H9 (cell line): ENCODE measurements at regions not wholly inside any gene's neighbourhood (a gene's known extent, or its start where the extent isn't known, plus 50 kb on each side); places are given as distances from the start of the nearest gene placed in this dataset.

Experiments used
- DNase-seq: peaks from one replicate; pipeline ENCODE4 v3.0.0-alpha.2; 2017
- H2AFZ ChIP-seq: one replicate; pipeline ENCODE4 v1.6.1; 2013; ENCODE audit warnings: mild to moderate bottlenecking, low read length, control low read depth, moderate library complexity
- H2AK5ac ChIP-seq: 2 replicates; pipeline ENCODE4 v1.6.1; 2013; ENCODE audit warnings: low read length, control low read depth, mixed read lengths; ENCODE audit not compliant: insufficient read length
- H2BK120ac ChIP-seq: one replicate; pipeline ENCODE4 v1.6.1; 2013; ENCODE audit warnings: low read depth, mild to moderate bottlenecking, low read length, control low read depth, inconsistent platforms; ENCODE audit not compliant: poor library complexity, severe bottlenecking
- H2BK12ac ChIP-seq: 2 replicates; pipeline ENCODE4 v1.6.1; 2013; ENCODE audit warnings: low read length, control low read depth, mixed read lengths, low read depth; ENCODE audit not compliant: insufficient read length
- H2BK15ac ChIP-seq: 2 replicates; pipeline ENCODE4 v1.6.1; 2013; ENCODE audit warnings: low read depth, low read length, control low read depth
- H2BK20ac ChIP-seq: one replicate; pipeline ENCODE4 v1.6.1; 2013; ENCODE audit warnings: low read depth, mild to moderate bottlenecking, low read length, control low read depth, inconsistent platforms; ENCODE audit not compliant: poor library complexity, severe bottlenecking
- H2BK5ac ChIP-seq: 2 replicates; pipeline ENCODE4 v1.6.1; 2013; ENCODE audit warnings: low read length, control low read depth, mixed read lengths; ENCODE audit not compliant: insufficient read length
- H3K14ac ChIP-seq: 2 replicates; pipeline ENCODE4 v1.6.1; 2013; ENCODE audit warnings: low read length, control low read depth; ENCODE audit not compliant: insufficient read depth
- H3K18ac ChIP-seq: 2 replicates; pipeline ENCODE4 v1.6.1; 2013; ENCODE audit warnings: low read depth, mild to moderate bottlenecking, mixed read lengths, low read length, control low read depth; ENCODE audit not compliant: insufficient read length
- H3K23ac ChIP-seq: 2 replicates; pipeline ENCODE4 v1.6.1; 2013; ENCODE audit warnings: low read length, control low read depth, mixed read lengths, low read depth; ENCODE audit not compliant: insufficient read length
- H3K23me2 ChIP-seq: 2 replicates; pipeline ENCODE4 v1.6.1; 2013; ENCODE audit warnings: low read depth, mild to moderate bottlenecking, mixed read lengths, low read length, control low read depth; ENCODE audit not compliant: insufficient read length, poor library complexity, severe bottlenecking
- H3K27ac ChIP-seq: 2 replicates; pipeline ENCODE4 v1.5.1; 2013; ENCODE audit warnings: low read length, control low read depth, mixed read lengths, low read depth; ENCODE audit not compliant: insufficient read length
- H3K27me3 ChIP-seq: 2 replicates; pipeline ENCODE4 v1.6.1; 2013; ENCODE audit warnings: low read length, control low read depth, inconsistent platforms; ENCODE audit not compliant: insufficient read depth
- H3K4ac ChIP-seq: 2 replicates; pipeline ENCODE4 v1.6.1; 2013; ENCODE audit warnings: low read depth, mild to moderate bottlenecking, control low read depth, inconsistent platforms, low read length, moderate library complexity
- H3K4me1 ChIP-seq: 2 replicates; pipeline ENCODE4 v1.6.1; 2013; ENCODE audit warnings: low read length, control low read depth, inconsistent platforms; ENCODE audit not compliant: insufficient read depth
- H3K4me2 ChIP-seq: 2 replicates; pipeline ENCODE4 v1.6.1; 2013; ENCODE audit warnings: low read length, control low read depth, mixed read lengths; ENCODE audit not compliant: insufficient read length, insufficient read depth
- H3K56ac ChIP-seq: 2 replicates; pipeline ENCODE4 v1.6.1; 2013; ENCODE audit warnings: low read depth, mild to moderate bottlenecking, mixed read lengths, low read length, control low read depth; ENCODE audit not compliant: insufficient read length
- H3K79me1 ChIP-seq: 2 replicates; pipeline ENCODE4 v1.6.1; 2013; ENCODE audit warnings: low read depth, mild to moderate bottlenecking, moderate library complexity, low read length, control low read depth, inconsistent platforms; ENCODE audit not compliant: insufficient read depth, poor library complexity, severe bottlenecking
- H3K79me2 ChIP-seq: 2 replicates; pipeline ENCODE4 v1.6.1; 2013; ENCODE audit warnings: low read length, control low read depth, inconsistent platforms; ENCODE audit not compliant: insufficient read depth
- H3K9ac ChIP-seq: 2 replicates; pipeline ENCODE4 v1.6.1; 2013; ENCODE audit warnings: low read length, control low read depth, mixed read lengths; ENCODE audit not compliant: insufficient read length; ENCODE audit errors: extremely low read depth
- H3K9me3 ChIP-seq: one replicate; pipeline ENCODE4 v1.6.1; 2013; ENCODE audit warnings: low read depth, low read length, inconsistent platforms; ENCODE audit not compliant: control insufficient read depth
- H3T11ph ChIP-seq: one replicate; pipeline ENCODE4 v1.6.1; 2013; ENCODE audit warnings: mild to moderate bottlenecking, low read length, control low read depth, inconsistent platforms
- H4K20me1 ChIP-seq: one replicate; pipeline ENCODE4 v1.6.1; 2013; ENCODE audit not compliant: control insufficient read depth, insufficient read length, insufficient read depth
- H4K5ac ChIP-seq: 2 replicates; pipeline ENCODE4 v1.6.1; 2013; ENCODE audit warnings: low read depth, mild to moderate bottlenecking, mixed read lengths, low read length, control low read depth; ENCODE audit not compliant: insufficient read length
- H4K8ac ChIP-seq: replicated peaks from 2 replicates; pipeline ENCODE4 v1.6.1; 2013; ENCODE audit warnings: low read length, control low read depth, mixed read lengths, low read depth; ENCODE audit not compliant: insufficient read length
- H4K91ac ChIP-seq: 2 replicates; pipeline ENCODE4 v1.6.1; 2013; ENCODE audit warnings: low read depth, mild to moderate bottlenecking, moderate library complexity, mixed read lengths, low read length, control low read depth; ENCODE audit not compliant: insufficient read length
- H3K27ac Mint-ChIP-seq, 3 experiments: 2 replicates in 2 of 3; 3 replicates in 1 of 3; pipeline ENCODE4 v1.8.0; 2020 to 2021; ENCODE audit warnings: mixed read lengths in 3 of 3, mild to moderate bottlenecking in 1 of 3, moderate library complexity in 1 of 3
- H3K27me3 Mint-ChIP-seq: 2 replicates; pipeline ENCODE4 v1.8.0; 2021; ENCODE audit warnings: low read depth, mild to moderate bottlenecking, moderate library complexity, mixed read lengths
- H3K36me3 Mint-ChIP-seq, 3 experiments: 2 replicates in 2 of 3; 3 replicates in 1 of 3; pipeline ENCODE4 v1.8.0; 2020 to 2021; ENCODE audit warnings: low read depth in 3 of 3, mixed read lengths in 3 of 3; ENCODE audit not compliant: insufficient read depth in 1 of 3
- H3K4me1 Mint-ChIP-seq, 2 experiments: 2 replicates each; pipeline ENCODE4 v1.8.0; 2020; ENCODE audit warnings: mixed read lengths in 2 of 2
- H3K4me3 Mint-ChIP-seq, 2 experiments: 2 replicates in 1 of 2; 3 replicates in 1 of 2; pipeline ENCODE4 v1.8.0; 2020 to 2021; ENCODE audit warnings: mild to moderate bottlenecking in 2 of 2, mixed read lengths in 2 of 2, moderate library complexity in 1 of 2
- H3K9me3 Mint-ChIP-seq, 2 experiments: 2 replicates in 1 of 2; 3 replicates in 1 of 2; pipeline ENCODE4 v1.8.0; 2020; ENCODE audit warnings: mild to moderate bottlenecking in 2 of 2, mixed read lengths in 2 of 2, moderate library complexity in 1 of 2
- WGBS: extraction: QIAGEN DNeasy Blood & Tissue Kit; methylation state at CpG from one replicate; pipeline ENCODE4 v1.1.7; 2013; ENCODE audit warnings: missing lambda C conversion rate, low lambda C conversion rate, mixed read lengths; ENCODE audit not compliant: insufficient read length; ENCODE audit errors: extremely low coverage; 5-methylcytosine and 5-hydroxymethylcytosine counted together
- TF ChIP-seq, protein P1 (sequence below): fragments of 200-600 bp; sonication (generic); conservative IDR thresholded peaks from 3 replicates; pipeline ENCODE4 v1.8.0; 2021; ENCODE audit warnings: antibody characterized with exemption, mild to moderate bottlenecking

- Histone ChIP-seq H3K23me2 (no peaks in the 10 kb centered on the region), H3K14ac (no peak overlapping the region), H3K56ac (no peak overlapping the region), H2BK120ac (no peak overlapping the region), H3K79me1 (no peaks in the 10 kb centered on the region), H2AFZ (no peak overlapping the region), H3K9me3 (no peaks in the 10 kb centered on the region), H3K4me1 (no peaks in the 10 kb centered on the region; the same call in 1 of the 2 replicates), H3K18ac (no peak overlapping the region), H2BK15ac (no peak overlapping the region), H3K27ac (no peak overlapping the region), H3K4me2 (no peak overlapping the region), H3K4ac (no peak overlapping the region), H3K23ac (no peak overlapping the region), H2BK12ac (no peak overlapping the region), H3K27me3 (no peaks in the 10 kb centered on the region), H2BK20ac (no peak overlapping the region), H3K79me2 (no peaks in the 10 kb centered on the region), H4K20me1 (no peaks in the 10 kb centered on the region), H4K5ac (no peak overlapping the region), H4K8ac (no peak overlapping the region), H4K91ac (no peak overlapping the region), H2BK5ac (no peak overlapping the region), H2AK5ac (no peak overlapping the region), H3K9ac (no peak overlapping the region), H3T11ph (no peak overlapping the region)
- H3K36me3 Mint-ChIP-seq: no peaks in the 10 kb centered on the region
- WGBS: no CpG with 5 or more reads among the region's 1 CpG
- no peaks in the 10 kb centered on the region; the same call in none of the 2 replicates for H3K27me3 Mint-ChIP-seq
- no peak overlapping the region for H3K4me3 Mint-ChIP-seq
- no peak overlapping the region for H3K27ac Mint-ChIP-seq
- TF ChIP-seq, protein P1, sequence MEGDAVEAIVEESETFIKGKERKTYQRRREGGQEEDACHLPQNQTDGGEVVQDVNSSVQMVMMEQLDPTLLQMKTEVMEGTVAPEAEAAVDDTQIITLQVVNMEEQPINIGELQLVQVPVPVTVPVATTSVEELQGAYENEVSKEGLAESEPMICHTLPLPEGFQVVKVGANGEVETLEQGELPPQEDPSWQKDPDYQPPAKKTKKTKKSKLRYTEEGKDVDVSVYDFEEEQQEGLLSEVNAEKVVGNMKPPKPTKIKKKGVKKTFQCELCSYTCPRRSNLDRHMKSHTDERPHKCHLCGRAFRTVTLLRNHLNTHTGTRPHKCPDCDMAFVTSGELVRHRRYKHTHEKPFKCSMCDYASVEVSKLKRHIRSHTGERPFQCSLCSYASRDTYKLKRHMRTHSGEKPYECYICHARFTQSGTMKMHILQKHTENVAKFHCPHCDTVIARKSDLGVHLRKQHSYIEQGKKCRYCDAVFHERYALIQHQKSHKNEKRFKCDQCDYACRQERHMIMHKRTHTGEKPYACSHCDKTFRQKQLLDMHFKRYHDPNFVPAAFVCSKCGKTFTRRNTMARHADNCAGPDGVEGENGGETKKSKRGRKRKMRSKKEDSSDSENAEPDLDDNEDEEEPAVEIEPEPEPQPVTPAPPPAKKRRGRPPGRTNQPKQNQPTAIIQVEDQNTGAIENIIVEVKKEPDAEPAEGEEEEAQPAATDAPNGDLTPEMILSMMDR: no peak
- DNase-seq: no peak
- no peaks in the 10 kb centered on the region for H3K9me3 Mint-ChIP-seq
- peaks cover 12 to 13% of the 10 kb centered on the region in 2 experiments for H3K4me1 Mint-ChIP-seq
Observed at GRCh38 chr11:122177238-122177637, 61.2 kb upstream of the BLID start.
